ENCODE measurements at regions not wholly inside any gene's neighbourhood (a gene's known extent, or its start where the extent isn't known, plus 50 kb on each side); places are given as distances from the start of the nearest gene placed in this dataset.

DNA sequence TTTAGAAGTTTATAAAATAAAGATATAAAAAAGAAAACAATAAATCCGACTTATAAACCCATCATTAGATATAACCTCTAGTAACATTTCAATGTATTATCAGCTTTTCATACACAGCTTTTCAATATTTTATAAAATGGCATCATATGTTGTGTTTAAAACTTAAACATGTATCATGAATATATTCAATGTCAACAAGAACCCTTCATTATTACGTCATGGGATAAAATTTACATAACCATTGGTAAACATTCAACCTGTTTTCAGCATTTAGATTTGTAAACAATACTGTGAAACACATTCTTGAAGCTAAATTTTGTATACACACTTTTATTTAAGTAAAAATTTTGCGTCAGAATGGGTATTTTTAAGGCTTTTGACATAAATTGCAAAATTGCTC is 153.4 kb upstream of the SOX14 start:
- H3K27ac ChIP-seq = no peak overlapping the region
- no peak overlapping the region for H3K4me3 ChIP-seq (ENCODE audit: low read depth, low read length)
- no peaks in the 10 kb centered on the region for H3K27me3 ChIP-seq (ENCODE audit: insufficient read depth, low read depth, severe bottlenecking)
- H3K9me3 ChIP-seq (ENCODE audit: severe bottlenecking) = no peaks in the 10 kb centered on the region
- no peak for DNase-seq
- TF ChIP-seq, protein P1, sequence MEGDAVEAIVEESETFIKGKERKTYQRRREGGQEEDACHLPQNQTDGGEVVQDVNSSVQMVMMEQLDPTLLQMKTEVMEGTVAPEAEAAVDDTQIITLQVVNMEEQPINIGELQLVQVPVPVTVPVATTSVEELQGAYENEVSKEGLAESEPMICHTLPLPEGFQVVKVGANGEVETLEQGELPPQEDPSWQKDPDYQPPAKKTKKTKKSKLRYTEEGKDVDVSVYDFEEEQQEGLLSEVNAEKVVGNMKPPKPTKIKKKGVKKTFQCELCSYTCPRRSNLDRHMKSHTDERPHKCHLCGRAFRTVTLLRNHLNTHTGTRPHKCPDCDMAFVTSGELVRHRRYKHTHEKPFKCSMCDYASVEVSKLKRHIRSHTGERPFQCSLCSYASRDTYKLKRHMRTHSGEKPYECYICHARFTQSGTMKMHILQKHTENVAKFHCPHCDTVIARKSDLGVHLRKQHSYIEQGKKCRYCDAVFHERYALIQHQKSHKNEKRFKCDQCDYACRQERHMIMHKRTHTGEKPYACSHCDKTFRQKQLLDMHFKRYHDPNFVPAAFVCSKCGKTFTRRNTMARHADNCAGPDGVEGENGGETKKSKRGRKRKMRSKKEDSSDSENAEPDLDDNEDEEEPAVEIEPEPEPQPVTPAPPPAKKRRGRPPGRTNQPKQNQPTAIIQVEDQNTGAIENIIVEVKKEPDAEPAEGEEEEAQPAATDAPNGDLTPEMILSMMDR (IDR thresholded peaks at IDR 0.05; ENCODE audit: low read depth, low read length) = no peak
- H3K36me3 ChIP-seq = no peaks in the 10 kb centered on the region

DNA sequence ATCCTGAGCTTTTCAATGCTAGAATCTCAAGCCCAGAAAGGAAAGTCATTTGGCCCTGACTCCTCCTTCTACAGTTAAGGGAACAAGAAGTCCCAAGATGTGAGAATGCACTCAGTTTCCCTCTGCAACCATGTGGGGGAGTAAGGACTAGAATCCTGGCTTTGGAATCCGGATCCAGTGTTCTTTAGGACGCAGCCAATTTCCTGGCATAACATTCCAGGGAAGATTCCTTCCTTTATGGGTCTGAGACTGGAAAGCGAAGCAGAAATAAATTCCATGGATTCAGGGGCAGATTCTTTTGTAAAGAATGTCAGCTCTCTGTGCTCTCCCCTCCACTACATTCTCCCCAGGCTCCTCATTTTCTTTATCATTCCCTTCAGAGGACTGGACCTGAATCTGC is 151.8 kb upstream of the SOX14 start:
- TF ChIP-seq, protein P1 (IDR thresholded peaks at IDR 0.05; ENCODE audit: low read depth, low read length) = no peak
- no peaks in the 10 kb centered on the region for H3K9me3 ChIP-seq (ENCODE audit: severe bottlenecking)
- no peak for DNase-seq
- no peaks in the 10 kb centered on the region for H3K27me3 ChIP-seq (ENCODE audit: insufficient read depth, low read depth, severe bottlenecking)
- H3K36me3 ChIP-seq = no peaks in the 10 kb centered on the region
- H3K27ac ChIP-seq = no peak overlapping the region
- H3K4me3 ChIP-seq (ENCODE audit: low read depth, low read length) = no peak overlapping the region

DNA sequence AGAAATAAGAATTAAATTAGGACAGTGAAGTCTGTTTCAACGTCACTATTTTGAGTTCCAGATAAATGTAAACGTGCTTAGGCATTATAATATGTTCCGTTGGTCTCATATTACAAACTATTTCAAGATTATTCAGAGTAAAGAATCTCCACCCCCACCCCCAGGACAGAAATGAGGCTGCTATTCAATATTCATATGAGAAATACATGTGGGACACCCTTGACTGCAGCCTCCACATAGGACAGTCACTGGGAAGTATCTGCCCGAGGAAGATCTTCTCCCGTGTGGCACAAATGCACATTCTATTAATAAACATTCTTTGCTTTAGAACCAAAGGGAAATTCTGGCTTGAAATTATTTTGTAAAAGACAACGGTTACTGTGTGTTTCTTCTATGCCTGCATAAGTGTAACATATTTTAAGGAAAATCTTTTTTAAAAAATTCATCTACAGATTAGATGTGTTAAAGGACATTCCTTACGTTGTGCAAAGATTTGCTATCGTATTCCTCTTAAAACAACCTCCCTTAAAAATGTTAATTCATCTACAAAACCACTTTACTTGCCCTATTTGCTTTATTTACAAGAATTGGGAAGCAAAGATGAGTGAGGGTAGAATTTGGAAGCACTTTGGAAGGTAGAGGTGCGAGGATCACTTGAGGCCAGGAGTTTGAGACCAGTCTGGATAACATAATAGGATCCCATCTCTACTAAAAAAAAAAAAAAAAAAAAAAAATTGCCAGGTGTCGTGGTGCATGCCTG is 148.3 kb upstream of the SOX14 start:
- TF ChIP-seq, protein P1 (IDR thresholded peaks at IDR 0.05; ENCODE audit: low read depth, low read length) = no peak
- Histone ChIP-seq H3K27me3 (ENCODE audit: insufficient read depth, low read depth, severe bottlenecking) (no peaks in the 10 kb centered on the region), H3K27ac (no peak overlapping the region), H3K4me3 (ENCODE audit: low read depth, low read length) (no peak overlapping the region), H3K36me3 (no peaks in the 10 kb centered on the region), H3K9me3 (ENCODE audit: severe bottlenecking) (no peaks in the 10 kb centered on the region)
- DNase-seq = no peak

DNA sequence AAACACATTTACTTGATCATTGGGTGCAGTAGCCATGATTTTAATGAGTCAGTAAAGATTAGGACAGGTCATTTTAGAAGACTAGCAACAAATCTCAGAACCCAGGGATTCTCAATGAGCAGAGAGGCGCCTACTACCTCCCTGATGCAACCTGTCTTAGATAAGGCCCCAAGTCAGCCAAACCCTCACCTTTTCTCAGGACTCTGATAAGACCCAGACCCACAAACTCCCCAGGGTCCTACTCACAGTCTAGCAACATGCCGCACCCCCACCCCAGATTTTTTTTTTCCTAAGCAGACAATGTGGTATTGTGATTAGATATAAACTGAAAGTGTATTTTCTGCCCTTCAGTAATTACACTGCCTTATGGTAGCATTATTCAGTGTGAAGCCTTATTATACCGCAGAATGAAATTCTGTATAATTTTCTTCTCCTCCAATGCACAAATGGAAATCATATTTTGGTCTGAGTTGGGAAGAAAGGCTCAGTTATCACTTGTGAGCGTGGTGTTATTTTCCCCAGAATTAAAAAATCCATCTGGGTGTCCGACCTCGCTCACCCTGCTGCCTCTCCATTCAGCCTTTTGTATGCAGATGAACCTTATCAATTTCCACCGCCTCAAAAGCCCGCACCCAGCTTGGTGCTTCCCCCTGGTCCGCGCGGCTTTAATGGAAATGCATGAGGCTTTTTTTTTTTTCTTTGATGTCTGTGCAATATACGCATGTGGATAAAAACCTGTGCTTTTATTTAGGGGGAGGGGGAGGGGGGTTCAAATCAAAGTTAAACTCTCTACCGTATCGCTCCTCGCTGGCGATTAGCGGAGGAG is 122.0 kb upstream of the SOX14 start:
- H3K27ac ChIP-seq = no peak overlapping the region
- no peaks in the 10 kb centered on the region for H3K36me3 ChIP-seq
- no peak for DNase-seq
- no peaks in the 10 kb centered on the region for H3K9me3 ChIP-seq (ENCODE audit: severe bottlenecking)
- H3K4me3 ChIP-seq (ENCODE audit: low read depth, low read length) = no peak overlapping the region
- no peaks in the 10 kb centered on the region for H3K27me3 ChIP-seq (ENCODE audit: insufficient read depth, low read depth, severe bottlenecking)
- TF ChIP-seq, protein P1 (IDR thresholded peaks at IDR 0.05; ENCODE audit: low read depth, low read length) = no peak

DNA sequence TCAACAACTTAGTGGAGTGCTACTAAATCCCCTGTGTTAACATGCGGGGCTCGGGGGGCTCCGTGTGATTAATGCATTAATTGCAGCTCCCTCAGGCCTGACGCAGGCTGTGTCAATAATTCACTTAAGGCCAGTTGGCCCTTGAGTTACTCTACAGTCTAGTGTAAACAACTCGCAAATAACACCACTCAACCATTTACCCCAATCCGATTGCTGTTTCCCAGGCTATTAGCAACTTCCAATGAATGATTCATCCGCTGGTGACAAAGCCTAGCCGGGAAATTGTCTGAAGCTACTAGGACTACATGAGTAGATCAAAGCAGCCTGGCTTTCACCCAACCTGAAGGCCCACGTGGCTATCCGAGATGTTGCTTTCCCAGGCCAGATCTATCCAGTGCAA is 121.3 kb upstream of the SOX14 start:
- TF ChIP-seq, protein P1 (IDR thresholded peaks at IDR 0.05; ENCODE audit: low read depth, low read length) = no peak
- H3K27ac ChIP-seq = no peak overlapping the region
- H3K27me3 ChIP-seq (ENCODE audit: insufficient read depth, low read depth, severe bottlenecking) = no peaks in the 10 kb centered on the region
- no peak overlapping the region for H3K4me3 ChIP-seq (ENCODE audit: low read depth, low read length)
- no peaks in the 10 kb centered on the region for H3K9me3 ChIP-seq (ENCODE audit: severe bottlenecking)
- no peaks in the 10 kb centered on the region for H3K36me3 ChIP-seq
- no peak for DNase-seq
